Skeletal muscle tissue (tissue), 3 donors: ENCODE measurements at regions not wholly inside any gene's neighbourhood (a gene's known extent, or its start where the extent isn't known, plus 50 kb on each side); places are given as distances from the start of the nearest gene placed in this dataset.

Experiments used
- H3K27ac ChIP-seq: one replicate; pipeline ENCODE4 v1.7.0; 2013; ENCODE audit warnings: mild to moderate bottlenecking, low read depth, low read length, inconsistent platforms
- H3K27me3 ChIP-seq, 3 donors: one replicate each; pipeline ENCODE4 v1.7.0; 2013; ENCODE audit warnings: low read length in 3 of 3; ENCODE audit not compliant: control insufficient read depth in 3 of 3, insufficient read depth in 3 of 3
- H3K36me3 ChIP-seq, 3 donors: one replicate each; pipeline ENCODE4 v1.7.0; 2013; ENCODE audit warnings: low read length in 3 of 3; ENCODE audit not compliant: control insufficient read depth in 3 of 3, insufficient read depth in 3 of 3
- H3K4me1 ChIP-seq, 3 donors: one replicate each; pipeline ENCODE4 v1.7.0; 2013; ENCODE audit warnings: low read length in 3 of 3, mild to moderate bottlenecking in 3 of 3; ENCODE audit not compliant: control insufficient read depth in 3 of 3, insufficient read depth in 3 of 3
- H3K4me3 ChIP-seq, 3 donors: one replicate each; pipeline ENCODE4 v1.7.0; 2013; ENCODE audit warnings: low read length in 3 of 3
- H3K9ac ChIP-seq, 3 donors: one replicate each; pipeline ENCODE4 v1.7.0; 2013; ENCODE audit warnings: low read length in 3 of 3, mild to moderate bottlenecking in 3 of 3, moderate library complexity in 2 of 3, low read depth in 1 of 3
- H3K9me3 ChIP-seq, 3 donors: one replicate each; pipeline ENCODE4 v1.7.0; 2013; ENCODE audit warnings: low read length in 3 of 3; ENCODE audit not compliant: control insufficient read depth in 3 of 3
- donor health status: Osteomylitis.

- Histone ChIP-seq H3K9ac (no peak overlapping the region), H3K27ac (no peak overlapping the region), H3K9me3 (no peaks in the 10 kb centered on the region), H3K4me3 (no peak overlapping the region), H3K4me1 (no peaks in the 10 kb centered on the region), H3K36me3 (no peaks in the 10 kb centered on the region), H3K27me3 (no peaks in the 10 kb centered on the region)
Measured at GRCh38 chr2:34305587-34305986, 706.5 kb upstream of the FAM98A start.

GRCh38 chr2:34294961-34295360, 695.9 kb upstream of the FAM98A start:
- Histone ChIP-seq H3K27ac (no peak overlapping the region), H3K4me1 (no peaks in the 10 kb centered on the region)

GRCh38 chr2:34291076-34291475, 692.0 kb upstream of the FAM98A start:
- Histone ChIP-seq H3K4me1 (no peaks in the 10 kb centered on the region), H3K36me3 (no peaks in the 10 kb centered on the region), H3K9me3 (no peaks in the 10 kb centered on the region), H3K9ac (no peak overlapping the region), H3K27me3 (no peaks in the 10 kb centered on the region), H3K4me3 (no peak overlapping the region), H3K27ac (no peak overlapping the region)

More at GRCh38 chr2:34294961-34295360, 695.9 kb upstream of the FAM98A start:
- no peaks in the 10 kb centered on the region for H3K36me3 ChIP-seq
- H3K9ac ChIP-seq = no peak overlapping the region
- H3K9me3 ChIP-seq = no peaks in the 10 kb centered on the region
- H3K27me3 ChIP-seq = no peaks in the 10 kb centered on the region
- no peak overlapping the region for H3K4me3 ChIP-seq

- Histone ChIP-seq H3K4me3 (no peak overlapping the region), H3K36me3 (no peaks in the 10 kb centered on the region), H3K9me3 (no peaks in the 10 kb centered on the region), H3K4me1 (no peaks in the 10 kb centered on the region), H3K9ac (no peak overlapping the region), H3K27me3 (no peaks in the 10 kb centered on the region), H3K27ac (no peak overlapping the region)
Measured at GRCh38 chr2:34288016-34288415, 688.9 kb upstream of the FAM98A start.

GRCh38 chr2:34280606-34281005, 681.5 kb upstream of the FAM98A start:
- Histone ChIP-seq H3K9ac (no peak overlapping the region), H3K27ac (no peak overlapping the region), H3K4me1 (no peaks in the 10 kb centered on the region), H3K27me3 (no peaks in the 10 kb centered on the region), H3K9me3 (no peaks in the 10 kb centered on the region), H3K4me3 (no peak overlapping the region), H3K36me3 (no peaks in the 10 kb centered on the region)

- Histone ChIP-seq H3K27me3 (no peaks in the 10 kb centered on the region), H3K4me3 (no peak overlapping the region), H3K9ac (no peak overlapping the region), H3K4me1 (no peaks in the 10 kb centered on the region), H3K27ac (no peak overlapping the region), H3K9me3 (no peaks in the 10 kb centered on the region), H3K36me3 (no peaks in the 10 kb centered on the region)
Measured at GRCh38 chr2:34266908-34267697, 668.0 kb upstream of the FAM98A start.

GRCh38 chr2:34261701-34262100, 662.6 kb upstream of the FAM98A start:
- H3K9me3 ChIP-seq = no peaks in the 10 kb centered on the region
- no peaks in the 10 kb centered on the region for H3K4me1 ChIP-seq
- no peaks in the 10 kb centered on the region for H3K36me3 ChIP-seq
- H3K27me3 ChIP-seq = no peaks in the 10 kb centered on the region
- H3K4me3 ChIP-seq = no peak overlapping the region
- H3K9ac ChIP-seq = no peak overlapping the region
- H3K27ac ChIP-seq = no peak overlapping the region

- Histone ChIP-seq H3K4me1 (no peaks in the 10 kb centered on the region), H3K4me3 (no peak overlapping the region), H3K9me3 (no peaks in the 10 kb centered on the region), H3K9ac (no peak overlapping the region), H3K36me3 (no peaks in the 10 kb centered on the region), H3K27ac (no peak overlapping the region), H3K27me3 (no peaks in the 10 kb centered on the region)
Measured at GRCh38 chr2:34254272-34254878, 655.3 kb upstream of the FAM98A start.

- H3K27ac ChIP-seq = no peak overlapping the region
- H3K4me1 ChIP-seq = no peaks in the 10 kb centered on the region
Measured at GRCh38 chr2:34252111-34252510, 653.0 kb upstream of the FAM98A start.

GRCh38 chr2:34251578-34251977, 652.5 kb upstream of the FAM98A start:
- no peak overlapping the region for H3K4me3 ChIP-seq
- H3K9me3 ChIP-seq = no peaks in the 10 kb centered on the region
- H3K27me3 ChIP-seq = no peaks in the 10 kb centered on the region
- no peak overlapping the region for H3K27ac ChIP-seq
- H3K9ac ChIP-seq = no peak overlapping the region
- no peaks in the 10 kb centered on the region for H3K4me1 ChIP-seq
- H3K36me3 ChIP-seq = no peaks in the 10 kb centered on the region

More at GRCh38 chr2:34252111-34252510, 653.0 kb upstream of the FAM98A start:
- Histone ChIP-seq H3K9ac (no peak overlapping the region), H3K27me3 (no peaks in the 10 kb centered on the region), H3K36me3 (no peaks in the 10 kb centered on the region), H3K4me3 (no peak overlapping the region), H3K9me3 (no peaks in the 10 kb centered on the region)
